GM12874 (cell line): ENCODE measurements at regions not wholly inside any gene's neighbourhood (a gene's known extent, or its start where the extent isn't known, plus 50 kb on each side); places are given as distances from the start of the nearest gene placed in this dataset.

Source experiments
- TF ChIP-seq, protein P1 (sequence below): IDR thresholded peaks from 2 replicates; pipeline ENCODE4 v1.5.1; 2011; ENCODE audit warnings: low read depth, mild to moderate bottlenecking, control low read depth, low read length, moderate library complexity; ENCODE audit not compliant: insufficient read depth

DNA sequence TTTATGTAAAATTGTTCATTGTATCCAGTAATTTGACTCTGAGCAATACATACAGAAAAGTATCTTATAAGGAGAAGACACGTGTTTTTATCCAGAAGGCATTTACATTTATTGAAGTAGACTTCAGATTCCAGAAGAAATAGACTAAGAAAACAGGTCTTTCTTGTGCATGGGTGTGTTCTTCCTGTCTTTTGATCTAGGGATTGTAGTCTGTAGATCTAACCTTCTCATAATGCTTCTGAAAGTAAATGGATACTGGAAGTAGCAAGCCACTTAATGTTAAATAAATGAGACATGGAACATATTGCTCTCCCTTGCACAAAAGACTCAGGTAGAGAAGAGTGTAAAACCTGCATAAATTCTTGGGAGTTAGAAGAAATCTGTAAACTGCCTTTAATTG, 853.2 kb upstream of the B3GALT2 start:
- TF ChIP-seq, protein P1, sequence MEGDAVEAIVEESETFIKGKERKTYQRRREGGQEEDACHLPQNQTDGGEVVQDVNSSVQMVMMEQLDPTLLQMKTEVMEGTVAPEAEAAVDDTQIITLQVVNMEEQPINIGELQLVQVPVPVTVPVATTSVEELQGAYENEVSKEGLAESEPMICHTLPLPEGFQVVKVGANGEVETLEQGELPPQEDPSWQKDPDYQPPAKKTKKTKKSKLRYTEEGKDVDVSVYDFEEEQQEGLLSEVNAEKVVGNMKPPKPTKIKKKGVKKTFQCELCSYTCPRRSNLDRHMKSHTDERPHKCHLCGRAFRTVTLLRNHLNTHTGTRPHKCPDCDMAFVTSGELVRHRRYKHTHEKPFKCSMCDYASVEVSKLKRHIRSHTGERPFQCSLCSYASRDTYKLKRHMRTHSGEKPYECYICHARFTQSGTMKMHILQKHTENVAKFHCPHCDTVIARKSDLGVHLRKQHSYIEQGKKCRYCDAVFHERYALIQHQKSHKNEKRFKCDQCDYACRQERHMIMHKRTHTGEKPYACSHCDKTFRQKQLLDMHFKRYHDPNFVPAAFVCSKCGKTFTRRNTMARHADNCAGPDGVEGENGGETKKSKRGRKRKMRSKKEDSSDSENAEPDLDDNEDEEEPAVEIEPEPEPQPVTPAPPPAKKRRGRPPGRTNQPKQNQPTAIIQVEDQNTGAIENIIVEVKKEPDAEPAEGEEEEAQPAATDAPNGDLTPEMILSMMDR = no peak

DNA sequence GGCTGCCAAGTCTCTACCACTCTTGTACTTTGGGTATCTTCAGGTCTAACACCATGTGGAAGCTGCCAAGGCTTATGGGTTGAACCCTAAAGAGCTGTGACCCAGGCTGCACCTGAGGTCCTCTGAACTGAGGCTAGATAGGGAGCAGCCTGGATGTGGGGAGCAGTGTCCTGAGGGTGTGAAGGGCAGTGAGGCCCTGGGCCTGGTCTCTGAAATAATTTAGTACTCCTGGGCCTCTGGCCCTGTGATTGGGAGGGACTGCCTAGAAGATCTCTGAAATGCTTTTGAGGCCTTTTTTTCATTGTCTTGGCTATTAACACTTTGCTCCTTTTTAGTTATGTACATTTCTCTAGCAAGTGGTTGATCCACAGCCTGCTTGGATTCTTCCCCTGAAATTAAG, 847.2 kb upstream of the B3GALT2 start:
- TF ChIP-seq, protein P1 = no peak

DNA sequence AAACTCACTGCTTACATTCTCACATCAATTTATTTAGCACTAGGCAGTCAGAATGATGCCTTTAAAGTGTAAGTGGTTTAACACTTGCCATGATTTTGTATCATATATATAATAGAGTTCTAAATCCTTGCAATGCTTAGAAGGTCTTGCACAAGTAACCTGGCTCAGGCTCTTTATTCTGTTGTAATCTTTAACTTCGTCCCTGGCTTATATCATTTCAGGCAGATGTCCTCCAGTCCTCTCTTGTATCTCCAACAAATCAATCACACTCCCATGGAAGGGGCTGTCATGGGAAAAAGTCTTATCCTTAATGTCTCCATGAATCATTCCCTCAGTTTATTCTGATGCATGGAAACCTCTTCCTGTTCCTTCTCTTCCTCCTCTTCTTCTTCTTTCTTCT, 841.6 kb upstream of the B3GALT2 start:
- TF ChIP-seq, protein P1 = no peak

DNA sequence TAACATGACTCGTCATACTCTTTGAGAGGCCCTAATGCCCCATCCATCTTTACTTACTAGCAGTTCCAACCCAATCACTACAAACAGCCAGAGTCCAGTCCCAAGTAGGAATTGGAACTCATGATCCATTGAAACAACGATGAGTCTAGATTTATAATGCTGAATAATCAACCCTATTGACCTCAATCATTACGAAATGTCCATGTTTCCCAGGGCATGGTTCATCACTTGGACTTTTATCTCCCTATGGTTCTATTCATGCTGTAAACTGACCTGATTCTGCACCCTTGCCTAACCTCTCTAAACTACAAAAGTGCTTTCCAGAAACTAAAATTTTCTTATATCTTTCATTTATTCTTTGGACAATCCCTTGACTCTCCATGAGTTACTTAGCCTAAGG, 840.0 kb upstream of the B3GALT2 start:
- TF ChIP-seq, protein P1 = no peak

DNA sequence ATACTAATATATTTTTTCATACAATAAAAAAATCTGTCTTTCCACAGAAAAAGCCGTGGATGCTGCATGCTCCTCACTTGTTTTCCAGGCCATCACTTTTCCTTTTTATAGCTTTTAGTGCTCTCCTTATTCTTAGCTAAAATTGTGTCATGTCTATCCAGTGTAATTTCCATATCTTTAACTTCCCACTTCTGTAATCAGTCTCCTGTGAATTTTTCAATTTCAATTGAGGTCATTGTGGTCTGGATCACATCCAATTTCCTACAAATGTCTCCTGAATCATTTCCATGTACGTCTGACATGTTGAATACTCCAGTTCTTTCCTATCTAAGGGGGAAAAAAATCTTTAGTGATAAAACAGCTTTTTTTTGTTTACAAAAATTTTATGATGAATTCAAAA, 838.2 kb upstream of the B3GALT2 start:
- TF ChIP-seq, protein P1 = no peak

DNA sequence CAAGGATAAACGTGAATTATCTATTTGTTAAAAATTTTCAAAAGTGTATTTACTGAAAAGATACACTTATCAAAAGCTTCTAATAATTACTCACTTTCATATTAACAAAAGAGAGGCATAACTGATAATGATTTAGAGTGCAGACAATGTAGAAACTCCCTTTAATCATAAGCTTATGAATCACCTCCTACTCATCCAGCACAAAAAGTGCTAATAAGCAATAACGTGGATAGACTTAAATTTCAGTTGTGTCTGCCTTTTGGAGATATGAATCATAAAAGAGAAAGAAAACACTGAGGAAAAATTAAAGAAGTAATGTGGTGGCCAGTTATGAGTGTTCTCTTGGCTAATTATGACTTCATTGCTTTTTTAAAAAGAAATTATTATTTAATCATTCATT, 827.6 kb upstream of the B3GALT2 start:
- TF ChIP-seq, protein P1 = no peak

DNA sequence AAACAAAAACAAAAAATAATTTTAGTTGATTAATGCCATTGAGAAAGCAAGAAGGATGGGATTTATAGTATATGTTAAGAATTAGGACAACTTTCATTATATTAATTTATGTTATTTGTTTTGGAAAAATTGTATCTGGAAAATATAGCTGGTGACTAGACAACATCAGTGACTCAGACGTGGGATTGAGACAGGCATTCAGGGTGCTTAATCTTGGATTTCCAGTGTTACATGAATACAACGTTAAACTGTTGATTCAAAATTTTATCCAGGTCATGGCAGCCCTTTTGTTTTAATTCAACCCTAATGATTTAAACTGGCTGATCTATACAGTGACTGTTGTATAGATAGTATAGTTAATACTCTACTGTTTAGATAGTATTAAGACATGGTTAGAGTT, 827.1 kb upstream of the B3GALT2 start:
- TF ChIP-seq, protein P1 = no peak

DNA sequence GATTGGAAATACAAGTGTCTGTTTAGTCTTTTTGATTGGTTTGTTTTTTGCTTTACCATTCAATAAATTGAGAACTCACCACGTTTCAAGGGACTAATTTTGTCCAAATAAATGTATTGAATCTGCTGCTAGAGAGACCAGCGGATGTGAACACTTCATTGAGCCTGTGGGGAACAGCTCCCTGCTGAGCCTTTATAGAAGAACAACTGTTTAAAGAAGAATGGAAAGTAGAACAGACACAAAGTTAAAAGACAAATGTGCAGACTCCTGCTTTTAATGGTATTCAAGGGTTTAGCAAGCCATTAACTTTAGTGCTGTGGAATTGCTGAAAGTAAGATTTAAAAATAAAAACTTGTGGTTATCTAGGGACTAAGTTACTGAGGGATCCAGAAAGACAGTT, 817.7 kb upstream of the B3GALT2 start:
- TF ChIP-seq, protein P1 = no peak
